Heart left ventricle (tissue), 16 donors: ENCODE measurements at regions not wholly inside any gene's neighbourhood (a gene's known extent, or its start where the extent isn't known, plus 50 kb on each side); places are given as distances from the start of the nearest gene placed in this dataset.

ENCODE experiments used
- ATAC-seq, 4 donors: fragments of 200-7000 bp; cut with Tn5 transposase; one replicate each; pipeline ENCODE4 v1.9.1; 2020 to 2022; ENCODE audit warnings: moderate library complexity in 4 of 4, mild to moderate bottlenecking in 3 of 4, moderate number of reproducible peaks in 1 of 4
- DNase-seq, 5 donors: peaks; one replicate each; pipeline ENCODE4 v3.0.0-alpha.2; 2020
- H3K27ac ChIP-seq, 12 donors: fragments of 200-600 bp; sonication (generic) in 4 of 12; one replicate each; pipeline versions ENCODE4 v1.5.0 to v1.8.0; 2016 to 2022; ENCODE audit warnings: mild to moderate bottlenecking in 2 of 12
- H3K27me3 ChIP-seq, 9 donors: fragments of 200-600 bp; sonication (generic) in 2 of 9; one replicate each; pipeline versions ENCODE4 v1.5.1 to v1.8.0; 2016 to 2022; ENCODE audit warnings: mild to moderate bottlenecking in 3 of 9
- H3K36me3 ChIP-seq, 9 donors: fragments of 200-600 bp; sonication (generic) in 2 of 9; one replicate each; pipeline versions ENCODE4 v1.5.0 to v1.8.0; 2018 to 2022; ENCODE audit warnings: mild to moderate bottlenecking in 2 of 9
- H3K4me1 ChIP-seq, 12 donors: fragments of 200-600 bp; sonication (generic) in 4 of 12; one replicate each; pipeline versions ENCODE4 v1.5.0 to v1.8.0; 2016 to 2022; ENCODE audit warnings: mild to moderate bottlenecking in 3 of 12
- H3K4me3 ChIP-seq, 12 donors: fragments of 200-600 bp; sonication (generic) in 4 of 12; one replicate each; pipeline versions ENCODE4 v1.5.0 to v1.8.0; 2017 to 2022; ENCODE audit warnings: mild to moderate bottlenecking in 9 of 12, moderate library complexity in 4 of 12
- H3K9me3 ChIP-seq, 12 donors: fragments of 200-600 bp; sonication (generic) in 4 of 12; one replicate each; pipeline versions ENCODE4 v1.5.0 to v1.8.0; 2016 to 2022; ENCODE audit warnings: mild to moderate bottlenecking in 1 of 12
- CTCF ChIP-seq, 12 donors: fragments of 200-600 bp; sonication (generic) in 4 of 12; IDR thresholded peaks; one replicate each; pipeline versions ENCODE4 v1.5.0 to v1.8.0; 2018 to 2022; ENCODE audit warnings: antibody characterized with exemption in 12 of 12, mild to moderate bottlenecking in 5 of 12
- POLR2A ChIP-seq, 2 donors: fragments of 450-650 bp; IDR thresholded peaks; one replicate each; pipeline ENCODE4 v1.6.1; 2017; ENCODE audit warnings: antibody characterized with exemption in 2 of 2, mild to moderate bottlenecking in 2 of 2, moderate library complexity in 2 of 2
- WGBS, 4 donors: extraction: QIAGEN DNeasy Blood & Tissue Kit in 2 of 4; methylation state at CpG; one replicate each; pipeline versions ENCODE4 v1.1.5 to v1.1.7; 2013 to 2018; 5-methylcytosine and 5-hydroxymethylcytosine counted together
- intact Hi-C, 10 donors: fragments of 100-400 bp; cut with DNase I; formaldehyde crosslinking; loops; one replicate each; pipeline versions ENCODE4 v1.11.1 to v1.14.2; 2022
- donor health status: ischemic (EF 13 %, LVEDD 7.1; RV severe dilation, severe dysfunction).
- donor health status: healthy with polysubstance abuse.
- donor health status: DM: no; HTN: yes; CAD: no.
- donor health status: DM: no; HTN: no; CAD: no.
- donor health status: ischemic (EF 25% LVEDD 6.9; RV normal size, moderate dysfunction).
- donor health status: ischemic (EF 25% LVEDD 5.7; RV mildly dilated, moderate dysfunction).
- donor health status: healthy.
- donor health status: DM: yes; HTN: yes; CAD: no.
- donor health status: ischemic (EF 35%, LVEDD 5.7; RV mildly dilated, moderate dysfunction).
- donor health status: nonischemic (EF 11% LVEDD 7.7; RV severe dilation, severe dysfunction).
- donor health status: DM: yes; HTN: yes; CAD: no.
- donor health status: PGD.
- donor health status: ischemic (EF 29% LVEDD 5.4; RV normal size, mild dysfunction).
- donor health status: nonischemic (EF 23%, LVEDD 6.1; RV moderate dilation, normal function).

DNA sequence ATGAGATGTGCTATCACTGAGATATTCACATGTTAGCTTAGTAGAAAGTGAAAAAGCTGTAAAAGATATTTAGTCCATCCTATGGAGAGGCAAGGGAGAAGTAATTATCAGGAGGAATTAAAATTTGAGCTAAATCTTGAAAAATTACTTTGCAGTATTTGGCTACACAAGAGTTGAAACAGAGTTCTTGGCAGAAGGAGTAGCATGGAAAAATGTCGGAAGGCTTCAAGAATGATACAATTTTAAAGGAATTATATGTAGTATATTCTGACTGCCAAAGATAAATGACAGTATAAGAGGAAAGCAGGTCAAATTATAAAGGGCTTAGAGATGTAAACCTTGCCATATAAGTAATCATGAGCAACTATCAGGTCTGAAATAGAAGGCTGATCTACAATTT, 518.9 kb downstream of the BRINP3 start:
- 67 to 84% (median 80%) methylated on average over 1 of the region's 1 CpG for WGBS, 4 donors
- Histone ChIP-seq H3K9me3 (no peaks in the 10 kb centered on the region), H3K4me3 (no peak overlapping the region), H3K36me3 (no peaks in the 10 kb centered on the region), H3K4me1 (no peaks in the 10 kb centered on the region), H3K27ac (no peak overlapping the region), H3K27me3 (no peaks in the 10 kb centered on the region)
- DNase-seq: no peak
- no peak for TF ChIP-seq POLR2A (IDR thresholded peaks at IDR 0.05)
- no peak for TF ChIP-seq CTCF (IDR thresholded peaks at IDR 0.05)
- intact Hi-C loops: no loop called here
- ATAC-seq: no peak

- 43 to 63% (median 55%) methylated on average over 1 of the region's 1 CpG for WGBS, 4 donors
- ATAC-seq (no peak), DNase-seq (no peak)
- no peaks in the 10 kb centered on the region for H3K36me3 ChIP-seq
- no peaks in the 10 kb centered on the region for H3K4me1 ChIP-seq
- H3K9me3 ChIP-seq: no peaks in the 10 kb centered on the region
- no peak overlapping the region for H3K4me3 ChIP-seq
- intact Hi-C loops: no loop called here
- H3K27me3 ChIP-seq: no peaks in the 10 kb centered on the region
- no peak overlapping the region for H3K27ac ChIP-seq
- no peak for TF ChIP-seq POLR2A (IDR thresholded peaks at IDR 0.05)
- no peak for TF ChIP-seq CTCF (IDR thresholded peaks at IDR 0.05)
Observed at GRCh38 chr1:189960769-189961168, 516.9 kb downstream of the BRINP3 start.

- Histone ChIP-seq H3K4me3 (no peak overlapping the region), H3K27me3 (no peaks in the 10 kb centered on the region), H3K27ac (no peak overlapping the region), H3K4me1 (no peaks in the 10 kb centered on the region), H3K9me3 (no peaks in the 10 kb centered on the region), H3K36me3 (no peaks in the 10 kb centered on the region)
- ATAC-seq (peak in 2 of 4 donors; percentile 51 to 52), DNase-seq (no peak)
- TF ChIP-seq CTCF (IDR thresholded peaks at IDR 0.05) (no peak), POLR2A (IDR thresholded peaks at IDR 0.05) (no peak)
- intact Hi-C loops: no loop called here
Observed at GRCh38 chr1:189962181-189962580, 515.5 kb downstream of the BRINP3 start.

DNA sequence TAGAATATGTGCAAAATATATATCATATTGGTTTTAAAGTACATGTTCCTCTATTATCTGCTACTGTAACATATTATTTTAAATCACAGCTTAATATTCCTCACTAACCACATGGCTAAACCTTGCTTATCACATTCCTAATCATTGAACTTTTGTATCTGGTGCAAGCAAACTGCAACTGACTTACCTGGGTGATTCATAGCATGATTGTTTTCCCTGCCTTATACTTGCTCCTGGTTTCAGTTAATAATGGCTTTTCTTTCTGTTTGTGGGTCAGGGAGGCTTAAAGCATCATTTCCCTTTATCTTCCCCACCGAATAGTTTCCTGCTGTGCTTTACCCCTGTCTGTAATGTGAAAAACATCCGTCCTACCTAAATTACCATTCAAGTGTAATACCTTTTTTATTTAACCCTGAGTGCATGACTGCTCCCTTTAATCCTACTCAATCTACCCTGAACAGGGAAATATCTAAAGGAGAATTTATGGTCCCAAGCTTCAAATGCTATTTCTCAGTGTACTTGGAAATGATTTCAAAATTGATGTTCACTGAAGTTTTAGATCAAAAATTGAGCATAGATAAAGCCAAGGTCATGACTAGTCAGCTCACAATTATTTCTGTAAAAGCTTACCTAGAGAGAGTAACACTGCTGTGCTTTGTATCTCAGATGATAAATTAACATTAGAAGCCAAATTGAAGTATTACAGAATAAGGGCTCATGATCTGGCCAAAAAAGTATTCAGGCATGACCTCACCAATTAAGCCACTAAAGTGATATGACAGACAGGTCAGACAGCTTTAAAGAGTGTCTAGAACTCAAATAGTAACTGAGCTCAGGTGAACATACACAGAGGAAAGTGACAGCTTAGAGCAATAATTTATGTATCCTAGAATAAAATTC, 507.1 kb downstream of the BRINP3 start:
- TF ChIP-seq CTCF (IDR thresholded peaks at IDR 0.05): no peak
- DNase-seq (no peak), ATAC-seq (no peak)
- intact Hi-C loops: no loop called here
- Histone ChIP-seq H3K27me3 (no peaks in the 10 kb centered on the region), H3K9me3 (peaks cover 0 to 11% (median 1%) of the 10 kb centered on the region in 12 donors), H3K27ac (no peak overlapping the region), H3K4me1 (no peaks in the 10 kb centered on the region), H3K36me3 (no peaks in the 10 kb centered on the region), H3K4me3 (no peak overlapping the region)
- 21 to 30% (median 26%) methylated on average over 2 of the region's 2 CpGs for WGBS, 4 donors
